NCI-H2107 treated with DMSO at 0.1 percent for 48 hours (cell line): ENCODE measurements at regions not wholly inside any gene's neighbourhood (a gene's known extent, or its start where the extent isn't known, plus 50 kb on each side); places are given as distances from the start of the nearest gene placed in this dataset.
A peak's percentile ranks its signal among the peaks of the same experiment; 100 is the strongest.

ENCODE experiments used
- DNase-seq: peaks from one replicate; lab custom pipeline; 2025; ENCODE audit not compliant: unreplicated experiment; lab: John Stamatoyannopoulos, UW

- no peak for DNase-seq
Observed at GRCh38 chr2:16615687-16616615, 49.7 kb downstream of the CYRIA start.

GRCh38 chr2:16615246-16615645 lies 50.4 kb downstream of the CYRIA start:
- DNase-seq, result no peak

GRCh38 chr2:16614314-16614860 lies 51.2 kb downstream of the CYRIA start:
- no peak for DNase-seq

GRCh38 chr2:16613539-16614011 lies 52.1 kb downstream of the CYRIA start:
- DNase-seq, result peak; percentile 16

GRCh38 chr2:16612490-16612889 lies 53.1 kb downstream of the CYRIA start:
- DNase-seq, result no peak

- DNase-seq, result no peak
Observed at GRCh38 chr2:16609786-16610185, 55.8 kb downstream of the CYRIA start.

- peak; percentile 39 for DNase-seq
Observed at GRCh38 chr2:16608661-16609643, 56.7 kb downstream of the CYRIA start.

- no peak for DNase-seq
Observed at GRCh38 chr2:16607301-16607700, 58.3 kb downstream of the CYRIA start.

GRCh38 chr2:16604236-16604635 lies 61.4 kb downstream of the CYRIA start:
- no peak for DNase-seq

GRCh38 chr2:16591370-16591933 lies 74.2 kb downstream of the CYRIA start:
- no peak for DNase-seq

GRCh38 chr2:16589465-16589864 lies 76.2 kb downstream of the CYRIA start:
- DNase-seq, result no peak

- no peak for DNase-seq
Observed at GRCh38 chr2:16588565-16588964, 77.1 kb downstream of the CYRIA start.

- DNase-seq, result no peak
Observed at GRCh38 chr2:16587601-16588000, 78.0 kb downstream of the CYRIA start.

- no peak for DNase-seq
Observed at GRCh38 chr2:16584824-16585540, 80.7 kb downstream of the CYRIA start.

GRCh38 chr2:16584084-16584483 lies 81.5 kb downstream of the CYRIA start:
- DNase-seq, result no peak

- DNase-seq, result no peak
Observed at GRCh38 chr2:16581241-16581640, 84.4 kb downstream of the CYRIA start.

GRCh38 chr2:16578081-16578480 lies 87.6 kb downstream of the CYRIA start:
- DNase-seq, result no peak

- DNase-seq, result no peak
Observed at GRCh38 chr2:16570516-16570915, 95.1 kb downstream of the CYRIA start.

GRCh38 chr2:16568998-16569784 lies 96.4 kb downstream of the CYRIA start:
- DNase-seq, result no peak
